NB4 (cell line): ENCODE measurements at regions not wholly inside any gene's neighbourhood (a gene's known extent, or its start where the extent isn't known, plus 50 kb on each side); places are given as distances from the start of the nearest gene placed in this dataset.

Experiments used
- CTCF ChIP-seq: IDR thresholded peaks from one replicate; pipeline ENCODE4 v1.5.1; 2012; ENCODE audit warnings: low read depth, low read length
- MAX ChIP-seq: IDR thresholded peaks from 2 replicates; pipeline ENCODE4 v1.6.1; 2011; ENCODE audit warnings: low read depth, low read length
- MYC ChIP-seq: IDR thresholded peaks from 2 replicates; pipeline ENCODE4 v1.6.1; 2011; ENCODE audit warnings: low read depth, low read length
- POLR2A ChIP-seq: IDR thresholded peaks from 2 replicates; pipeline ENCODE4 v1.6.1; 2011; ENCODE audit warnings: mild to moderate bottlenecking; ENCODE audit not compliant: insufficient read length; ENCODE audit errors: extremely low read depth

DNA sequence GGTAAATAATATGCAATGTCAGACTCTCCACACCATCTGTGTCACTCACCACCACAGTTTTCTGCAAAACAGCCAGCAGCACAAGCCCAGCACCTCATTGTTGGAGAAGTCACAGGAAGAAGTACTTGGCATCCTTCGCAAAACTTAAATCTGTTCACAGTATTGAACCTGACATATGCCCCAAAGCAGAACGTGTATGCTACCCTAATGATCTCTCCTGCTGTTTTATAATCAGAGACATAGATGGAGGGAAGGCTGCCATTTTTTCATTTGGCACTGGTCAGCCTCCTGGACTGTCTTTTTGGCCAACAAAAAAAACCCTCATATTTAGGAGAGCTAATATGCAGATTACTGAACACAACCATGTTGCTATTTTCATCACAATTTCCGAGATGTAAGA, 1272.9 kb downstream of the ROBO1 start:
- TF ChIP-seq POLR2A (no peak), MAX (no peak), CTCF (no peak), MYC (no peak)
